ENCODE measurements at regions not wholly inside any gene's neighbourhood (a gene's known extent, or its start where the extent isn't known, plus 50 kb on each side); places are given as distances from the start of the nearest gene placed in this dataset.
"Not testable (repeated sequence)": the region's sequence is repeated elsewhere in the genome, so short reads cannot be mapped to it uniquely, and the experiment has no call there.

- peak; percentile 35 for DNase-seq (ENCODE audit: low spot score)
These were observed 75.7 kb upstream of the PKN2 start for GRCh38 chr1:88608139-88608943.

GRCh38 chr1:88609051-88609450 lies 75.0 kb upstream of the PKN2 start:
- DNase-seq (ENCODE audit: low spot score), result no peak

- no peak for DNase-seq (ENCODE audit: low spot score)
These were observed 73.4 kb upstream of the PKN2 start for GRCh38 chr1:88610687-88611086.

- no peak for DNase-seq (ENCODE audit: low spot score)
These were observed 71.8 kb upstream of the PKN2 start for GRCh38 chr1:88612292-88612691.

GRCh38 chr1:88612773-88613172 lies 71.3 kb upstream of the PKN2 start:
- no peak for DNase-seq (ENCODE audit: low spot score)

GRCh38 chr1:88618331-88618730 lies 65.7 kb upstream of the PKN2 start:
- DNase-seq (ENCODE audit: low spot score), result no peak

- not testable (repeated sequence) for DNase-seq (ENCODE audit: low spot score)
These were observed 61.0 kb upstream of the PKN2 start for GRCh38 chr1:88623101-88623500.

Small RNA genes in the stretch of these regions (small RNA-seq; reads per million reads assigned to genes)
- 0 reads per million in 2 experiments for gene AL049861.1
- gene RF02271, result 0 reads per million in 2 experiments
- 0 reads per million in 2 experiments for gene RN7SL583P
- 0.03 to 0.18 reads per million in 2 experiments for gene RNA5SP52

Data from SK-N-DZ (cell line).